Peyer's patch (tissue), 4 donors: ENCODE measurements at regions not wholly inside any gene's neighbourhood (a gene's known extent, or its start where the extent isn't known, plus 50 kb on each side); places are given as distances from the start of the nearest gene placed in this dataset.

Experiments
- CTCF ChIP-seq, 6 experiments: fragments of 450-650 bp in 4 of 6; fragments of 200-600 bp in 2 of 6; sonication (generic) in 1 of 6; IDR thresholded peaks; one replicate each; pipeline ENCODE4 v1.5.1; 2017 to 2019; ENCODE audit warnings: antibody characterized with exemption in 6 of 6, mild to moderate bottlenecking in 3 of 6, moderate library complexity in 1 of 6
- POLR2A ChIP-seq, 2 donors: fragments of 450-650 bp; IDR thresholded peaks; one replicate each; pipeline ENCODE4 v1.5.1; 2017; ENCODE audit warnings: antibody characterized with exemption in 2 of 2, mild to moderate bottlenecking in 2 of 2, moderate library complexity in 2 of 2

- TF ChIP-seq CTCF (IDR thresholded peaks at IDR 0.05) (no peak), POLR2A (IDR thresholded peaks at IDR 0.05) (no peak)
These were observed 447.2 kb downstream of the DOK5 start for GRCh38 chr20:54922636-54923035.
